Head of caudate nucleus (tissue), 42 donors: ENCODE measurements at regions not wholly inside any gene's neighbourhood (a gene's known extent, or its start where the extent isn't known, plus 50 kb on each side); places are given as distances from the start of the nearest gene placed in this dataset.

Experiments used
- DNase-seq, 42 donors: peaks; one replicate each; pipeline versions ENCODE4 v3.0.0 to v3.0.0-alpha.2; 2020 to 2021; ENCODE audit warnings: mixed read lengths in 7 of 42
- intact Hi-C: fragments of 100-400 bp; cut with DNase I; formaldehyde crosslinking; loops from one replicate; pipeline ENCODE4 v1.15.0; 2022

DNA sequence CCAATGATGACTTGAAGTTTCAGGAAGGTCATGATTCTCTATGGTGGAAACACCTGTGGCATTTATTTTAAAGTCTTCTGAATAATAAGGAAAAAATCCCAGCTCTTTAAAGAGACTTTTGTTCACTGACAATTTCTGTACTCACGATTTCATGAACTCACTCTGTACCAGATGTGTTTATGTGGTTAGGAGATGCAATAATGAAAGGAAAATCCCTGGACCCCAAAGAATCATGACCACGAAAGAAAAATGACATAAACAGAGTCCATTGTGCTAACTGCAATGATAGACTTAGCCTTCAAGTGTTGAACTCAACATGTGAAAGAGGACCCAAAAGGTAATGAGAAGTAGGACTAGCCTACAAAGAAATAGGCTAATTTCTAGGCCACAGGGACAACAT lies 947.5 kb downstream of the CDH11 start:
- intact Hi-C loops: no loop called here
- DNase-seq: no peak

DNA sequence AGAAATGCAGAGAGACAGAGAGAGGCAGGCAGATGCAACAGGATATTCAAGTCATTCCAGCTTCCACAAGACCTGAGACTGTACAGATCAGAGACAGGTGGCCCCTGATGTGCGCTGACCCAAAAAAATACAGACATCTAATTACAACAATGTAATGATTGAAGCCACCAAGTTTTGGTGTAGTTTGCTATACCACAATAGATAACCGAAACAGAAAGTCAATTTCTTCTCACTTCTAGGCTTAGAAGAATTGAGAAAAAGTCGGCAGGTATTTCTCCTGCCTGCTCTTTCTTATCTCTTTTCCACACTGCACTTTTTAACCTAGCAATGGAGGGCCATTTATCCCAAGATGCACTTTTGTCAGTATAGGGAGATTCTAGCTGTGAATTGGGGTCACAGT lies 949.2 kb downstream of the CDH11 start:
- no peak for DNase-seq
- intact Hi-C loops: no loop called here

GRCh38 chr16:64172226-64172625 lies 949.6 kb downstream of the CDH11 start:
- intact Hi-C loops: no loop called here

DNA sequence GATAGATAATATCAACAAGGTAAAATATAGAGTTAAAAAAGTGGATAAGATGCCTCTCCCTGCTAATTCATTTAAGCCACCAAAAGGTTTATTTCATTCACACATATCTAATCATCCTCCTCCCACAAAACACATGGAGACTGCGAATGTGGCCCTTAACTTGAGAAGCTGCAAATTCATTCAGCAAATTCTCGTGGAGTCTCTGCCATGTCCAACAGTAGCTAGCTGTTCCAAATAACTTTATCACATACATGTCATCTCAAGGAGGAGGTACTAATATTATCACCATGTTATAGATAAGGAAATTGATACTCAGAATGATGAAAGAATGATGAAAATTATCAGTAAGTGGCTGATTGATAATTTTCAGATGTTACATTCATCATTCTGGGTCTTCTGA lies 950.2 kb downstream of the CDH11 start:
- no peak for DNase-seq
- intact Hi-C loops: no loop called here

More at GRCh38 chr16:64172226-64172625, 949.6 kb downstream of the CDH11 start:
- no peak for DNase-seq

DNA sequence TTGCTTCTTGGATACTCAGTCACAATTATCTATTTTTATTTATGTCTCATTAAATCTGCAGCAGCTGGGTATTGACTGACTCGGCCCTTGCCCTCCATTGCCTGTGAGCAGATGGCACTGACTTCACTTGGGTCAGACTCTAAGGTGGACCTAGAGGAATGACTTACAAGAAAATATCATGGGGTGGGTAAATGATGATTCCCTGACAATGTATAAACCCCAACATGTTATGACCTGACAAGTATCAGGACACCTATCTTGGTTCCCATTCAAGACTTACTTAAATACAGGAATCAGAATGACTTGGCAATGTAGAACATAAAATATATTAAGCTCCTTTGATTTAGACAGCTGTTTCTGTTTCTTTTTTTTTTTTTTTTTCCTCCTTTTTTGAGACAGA lies 953.5 kb downstream of the CDH11 start:
- intact Hi-C loops: no loop called here
- no peak for DNase-seq

DNA sequence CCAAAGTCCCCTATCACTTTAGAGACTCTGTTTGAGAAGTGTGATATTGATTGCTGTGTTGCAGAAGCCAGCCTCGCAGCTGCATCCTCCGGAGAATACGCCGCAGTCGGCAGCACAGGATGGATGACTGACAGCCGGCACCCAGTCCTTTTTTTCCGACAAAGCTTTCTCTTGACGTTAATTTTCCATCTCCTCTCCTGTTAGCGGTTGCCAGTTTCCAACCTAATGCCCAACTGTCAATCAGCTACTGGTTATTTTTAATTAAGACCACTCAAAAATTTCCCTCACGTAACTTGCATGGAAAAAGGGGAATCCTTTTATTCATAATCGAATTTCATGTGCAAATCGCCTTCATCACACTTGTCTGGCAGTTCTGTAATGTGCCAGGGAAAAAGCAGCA lies 953.9 kb downstream of the CDH11 start:
- intact Hi-C loops: no loop called here
- peak in 41 of 42 donors; percentile 8 to 76 (median 46) for DNase-seq

DNA sequence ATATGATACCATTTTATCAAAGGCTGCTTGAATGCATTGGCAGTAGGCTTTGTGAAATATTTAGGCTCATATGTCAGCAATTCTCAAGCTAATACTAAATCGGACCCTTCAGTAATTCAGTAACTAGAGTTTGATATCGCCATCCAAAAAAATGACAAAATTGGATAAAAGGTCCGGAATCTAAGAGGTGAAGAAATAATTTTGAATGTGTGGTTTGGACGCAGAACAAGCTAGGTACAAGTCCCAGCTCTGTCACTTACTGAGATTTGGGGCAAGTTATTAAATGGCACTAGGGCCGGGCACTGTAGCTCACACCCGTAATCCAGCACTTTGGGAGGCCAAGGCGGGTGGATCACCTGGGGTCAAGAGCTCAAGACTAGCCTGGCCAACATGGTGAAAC lies 956.5 kb downstream of the CDH11 start:
- intact Hi-C loops: no loop called here
- DNase-seq: no peak

GRCh38 chr16:64162613-64163375 lies 959.1 kb downstream of the CDH11 start:
- no peak for DNase-seq
- intact Hi-C loops: no loop called here

DNA sequence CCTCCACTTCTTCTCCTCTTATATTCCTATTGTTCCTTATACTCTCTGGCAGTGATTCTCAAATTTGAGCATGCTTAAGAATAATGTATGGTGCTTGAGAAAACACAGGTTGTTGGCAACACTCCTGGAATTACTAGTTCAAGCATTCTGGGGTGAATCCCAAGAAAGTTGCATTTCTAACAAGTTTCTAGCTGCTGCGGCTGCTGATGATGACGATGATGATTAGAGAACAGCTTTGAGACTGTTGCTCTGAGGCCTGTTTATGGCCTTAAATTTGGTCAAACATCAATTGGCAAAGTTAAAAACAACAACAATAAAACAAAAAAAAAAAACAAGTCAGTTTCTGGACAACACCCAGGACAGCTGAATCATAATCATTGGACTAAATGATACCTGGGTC lies 961.9 kb downstream of the CDH11 start:
- intact Hi-C loops: no loop called here
- no peak for DNase-seq

- intact Hi-C loops: no loop called here
Measured at GRCh38 chr16:64158941-64159588, 962.8 kb downstream of the CDH11 start.

GRCh38 chr16:64153718-64154117 lies 968.1 kb downstream of the CDH11 start:
- intact Hi-C loops: no loop called here
- DNase-seq: no peak

More at GRCh38 chr16:64158941-64159588, 962.8 kb downstream of the CDH11 start:
- DNase-seq: no peak

DNA sequence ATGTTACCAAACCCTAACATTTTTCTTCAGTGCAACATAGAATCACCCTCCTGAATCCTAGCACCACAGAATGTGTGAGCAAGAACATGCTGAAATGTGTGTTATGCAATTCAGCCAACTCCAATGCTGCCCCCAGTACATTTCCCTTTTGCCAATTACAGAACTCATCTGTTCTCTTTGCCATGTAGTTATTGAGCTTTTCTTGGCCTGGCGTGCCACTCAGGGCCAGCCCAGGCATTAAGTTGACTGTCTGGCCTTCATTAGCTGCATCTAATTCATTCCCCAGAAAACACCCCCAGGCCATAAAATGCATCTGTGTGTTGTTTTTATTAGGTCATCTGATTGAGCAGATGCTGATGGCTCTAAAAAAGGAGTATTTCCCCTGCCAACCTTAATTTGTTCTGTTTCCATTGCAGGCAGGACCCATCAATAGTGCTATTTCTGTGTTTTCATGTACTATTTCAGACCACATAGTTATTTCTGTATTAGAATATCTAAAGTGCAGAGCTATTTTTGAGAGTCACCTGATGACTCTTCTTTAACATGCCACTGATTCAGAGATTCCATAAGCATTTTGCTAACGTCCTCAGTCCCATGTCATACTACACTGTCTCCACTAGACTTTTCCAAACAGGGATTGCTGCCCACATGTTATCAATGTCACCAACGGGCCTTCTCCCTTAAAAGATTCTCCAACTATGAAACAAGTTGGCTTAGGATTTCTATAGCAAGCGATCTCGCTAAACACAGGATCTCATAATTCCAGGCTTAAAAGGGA lies 969.7 kb downstream of the CDH11 start:
- intact Hi-C loops: no loop called here
- no peak for DNase-seq

DNA sequence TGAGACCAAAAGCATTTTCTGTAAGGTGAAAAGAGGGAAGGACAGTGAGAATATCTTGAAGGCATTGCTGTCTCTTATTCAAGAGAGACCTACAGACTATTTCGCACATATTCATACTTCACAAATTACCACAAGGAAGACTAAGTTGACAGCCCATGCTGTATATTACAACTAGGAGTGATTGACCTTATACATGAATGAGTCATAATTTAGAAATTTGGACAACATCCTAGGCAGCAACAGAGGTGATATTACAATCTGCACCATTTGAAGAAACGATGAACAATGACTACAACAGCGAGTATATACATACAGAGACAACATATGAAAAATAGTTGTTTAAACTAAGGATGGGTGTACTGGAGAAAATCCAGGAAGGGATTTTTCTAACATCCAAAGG lies 971.7 kb downstream of the CDH11 start:
- intact Hi-C loops: no loop called here
- no peak for DNase-seq

- intact Hi-C loops: no loop called here
- no peak for DNase-seq
Measured at GRCh38 chr16:64149756-64150155, 972.1 kb downstream of the CDH11 start.

- intact Hi-C loops: no loop called here
- DNase-seq: no peak
Measured at GRCh38 chr16:64148356-64148755, 973.5 kb downstream of the CDH11 start.

GRCh38 chr16:64147941-64148340 lies 973.9 kb downstream of the CDH11 start:
- intact Hi-C loops: no loop called here

DNA sequence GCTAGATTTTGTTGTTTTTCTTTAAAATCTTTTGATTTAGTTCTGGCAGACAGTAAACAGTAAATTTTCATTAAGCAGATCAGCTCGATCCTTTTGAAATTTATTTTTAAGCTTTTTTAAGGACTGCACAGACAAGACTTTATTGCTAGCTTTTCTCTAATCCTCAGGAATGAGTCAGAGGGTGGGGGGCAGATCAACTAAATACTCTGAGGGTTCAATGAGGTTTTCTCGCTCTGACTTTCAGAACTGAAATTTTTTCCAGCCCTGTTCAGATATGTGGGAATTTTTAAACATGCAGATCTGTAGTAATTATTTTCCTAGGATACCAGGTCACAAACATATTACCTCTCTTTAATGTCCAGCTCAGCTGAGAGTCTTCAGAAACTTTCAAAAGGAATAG lies 977.2 kb downstream of the CDH11 start:
- DNase-seq: no peak
- intact Hi-C loops: no loop called here

More at GRCh38 chr16:64147941-64148340, 973.9 kb downstream of the CDH11 start:
- no peak for DNase-seq

GRCh38 chr16:64138621-64139020 lies 983.2 kb downstream of the CDH11 start:
- intact Hi-C loops: no loop called here

GRCh38 chr16:64138006-64138405 lies 983.9 kb downstream of the CDH11 start:
- DNase-seq: no peak
- intact Hi-C loops: no loop called here

More at GRCh38 chr16:64138621-64139020, 983.2 kb downstream of the CDH11 start:
- DNase-seq: no peak

DNA sequence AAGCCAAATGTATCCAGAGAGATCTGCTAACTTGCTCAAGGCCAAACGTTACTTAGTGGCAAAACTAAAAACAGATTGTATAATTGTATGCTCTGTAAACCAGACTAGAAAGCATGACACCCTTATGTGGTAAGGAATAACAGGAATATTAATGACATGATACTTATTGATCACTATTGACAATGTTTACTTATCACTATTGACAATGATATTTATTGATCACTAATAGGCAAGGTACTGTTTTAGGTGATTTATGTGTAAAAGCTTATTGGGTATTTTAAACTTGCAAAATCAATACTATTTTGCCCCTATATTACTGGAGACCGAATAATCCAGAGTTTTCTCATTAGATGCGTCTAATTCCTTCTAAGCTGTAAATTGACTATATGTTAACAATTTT lies 985.1 kb downstream of the CDH11 start:
- DNase-seq: no peak
- intact Hi-C loops: no loop called here
